ENCODE measurements at regions not wholly inside any gene's neighbourhood (a gene's known extent, or its start where the extent isn't known, plus 50 kb on each side); places are given as distances from the start of the nearest gene placed in this dataset.

DNA sequence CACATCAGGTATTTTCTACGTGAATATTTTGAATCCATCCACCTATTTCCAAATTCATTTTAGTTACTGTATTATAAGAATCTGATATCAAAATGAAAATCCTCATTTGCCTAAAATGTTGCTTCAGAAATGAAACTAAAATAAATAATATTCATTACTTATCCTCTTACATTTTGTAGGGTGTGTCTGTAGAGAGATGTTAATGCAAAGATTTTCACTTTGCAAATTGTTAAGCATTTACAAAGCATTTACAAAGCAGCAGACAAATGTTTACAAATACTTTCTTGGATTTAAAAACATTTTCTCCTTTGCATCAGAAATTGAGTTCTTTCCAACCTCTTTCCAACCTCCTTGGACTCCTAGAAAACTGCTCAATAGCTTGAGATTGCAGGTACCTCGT lies 360.0 kb upstream of the DCN start:
- TF ChIP-seq, protein P1, sequence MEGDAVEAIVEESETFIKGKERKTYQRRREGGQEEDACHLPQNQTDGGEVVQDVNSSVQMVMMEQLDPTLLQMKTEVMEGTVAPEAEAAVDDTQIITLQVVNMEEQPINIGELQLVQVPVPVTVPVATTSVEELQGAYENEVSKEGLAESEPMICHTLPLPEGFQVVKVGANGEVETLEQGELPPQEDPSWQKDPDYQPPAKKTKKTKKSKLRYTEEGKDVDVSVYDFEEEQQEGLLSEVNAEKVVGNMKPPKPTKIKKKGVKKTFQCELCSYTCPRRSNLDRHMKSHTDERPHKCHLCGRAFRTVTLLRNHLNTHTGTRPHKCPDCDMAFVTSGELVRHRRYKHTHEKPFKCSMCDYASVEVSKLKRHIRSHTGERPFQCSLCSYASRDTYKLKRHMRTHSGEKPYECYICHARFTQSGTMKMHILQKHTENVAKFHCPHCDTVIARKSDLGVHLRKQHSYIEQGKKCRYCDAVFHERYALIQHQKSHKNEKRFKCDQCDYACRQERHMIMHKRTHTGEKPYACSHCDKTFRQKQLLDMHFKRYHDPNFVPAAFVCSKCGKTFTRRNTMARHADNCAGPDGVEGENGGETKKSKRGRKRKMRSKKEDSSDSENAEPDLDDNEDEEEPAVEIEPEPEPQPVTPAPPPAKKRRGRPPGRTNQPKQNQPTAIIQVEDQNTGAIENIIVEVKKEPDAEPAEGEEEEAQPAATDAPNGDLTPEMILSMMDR (conservative IDR thresholded peaks at IDR 0.05), result no peak
- TF ChIP-seq EZH2 (IDR thresholded peaks at IDR 0.05; ENCODE audit: low read depth), result no peak

Data from PC-9 (cell line).